ENCODE measurements at regions not wholly inside any gene's neighbourhood (a gene's known extent, or its start where the extent isn't known, plus 50 kb on each side); places are given as distances from the start of the nearest gene placed in this dataset.
"Not testable (repeated sequence)": the region's sequence is repeated elsewhere in the genome, so short reads cannot be mapped to it uniquely, and the experiment has no call there.

- no peak overlapping the region for H3K4me3 ChIP-seq (ENCODE audit: low read depth, low read length)
- peak; percentile 19 for DNase-seq (ENCODE audit: low read depth)
- peak; percentile 2 for TF ChIP-seq CTCF (conservative IDR thresholded peaks at IDR 0.05; ENCODE audit: low read depth, low read length)
Observed at GRCh38 chr16:55021595-55022475, 91.2 kb downstream of the IRX5 start.

GRCh38 chr16:55027260-55027659 lies 96.6 kb downstream of the IRX5 start:
- H3K4me3 ChIP-seq (ENCODE audit: low read depth, low read length): not testable (repeated sequence)

GRCh38 chr16:55029509-55029908 lies 98.8 kb downstream of the IRX5 start:
- no peak for DNase-seq (ENCODE audit: low read depth)
- no peak for TF ChIP-seq CTCF (conservative IDR thresholded peaks at IDR 0.05; ENCODE audit: low read depth, low read length)
- no peak overlapping the region for H3K4me3 ChIP-seq (ENCODE audit: low read depth, low read length)

More at GRCh38 chr16:55027260-55027659, 96.6 kb downstream of the IRX5 start:
- not testable (repeated sequence) for DNase-seq (ENCODE audit: low read depth)

- H3K4me3 ChIP-seq (ENCODE audit: low read depth, low read length): no peak overlapping the region
- no peak for DNase-seq (ENCODE audit: low read depth)
- no peak for TF ChIP-seq CTCF (conservative IDR thresholded peaks at IDR 0.05; ENCODE audit: low read depth, low read length)
Observed at GRCh38 chr16:55030944-55031343, 100.3 kb downstream of the IRX5 start.

- TF ChIP-seq CTCF (conservative IDR thresholded peaks at IDR 0.05; ENCODE audit: low read depth, low read length): no peak
- no peak overlapping the region for H3K4me3 ChIP-seq (ENCODE audit: low read depth, low read length)
- DNase-seq (ENCODE audit: low read depth): no peak
Observed at GRCh38 chr16:55031481-55031880, 100.8 kb downstream of the IRX5 start.

- no peak for DNase-seq (ENCODE audit: low read depth)
- no peak overlapping the region for H3K4me3 ChIP-seq (ENCODE audit: low read depth, low read length)
- no peak for TF ChIP-seq CTCF (conservative IDR thresholded peaks at IDR 0.05; ENCODE audit: low read depth, low read length)
Observed at GRCh38 chr16:55033225-55034156, 102.8 kb downstream of the IRX5 start.

GRCh38 chr16:55035029-55035428 lies 104.4 kb downstream of the IRX5 start:
- H3K4me3 ChIP-seq (ENCODE audit: low read depth, low read length): no peak overlapping the region
- peak; percentile 17 for TF ChIP-seq CTCF (conservative IDR thresholded peaks at IDR 0.05; ENCODE audit: low read depth, low read length)
- no peak for DNase-seq (ENCODE audit: low read depth)
